GM23338 (cell line): ENCODE measurements at regions not wholly inside any gene's neighbourhood (a gene's known extent, or its start where the extent isn't known, plus 50 kb on each side); places are given as distances from the start of the nearest gene placed in this dataset.

ENCODE experiments used
- ATAC-seq: fragments of 200-7000 bp; cut with Tn5 transposase; 3 replicates; pipeline ENCODE4 v1.9.1; 2020
- DNase-seq: peaks from one replicate; pipeline ENCODE4 v3.0.0-alpha.2; 2015; ENCODE audit warnings: low spot score
- H2AFZ ChIP-seq: fragments of 200-600 bp; sonication (generic); 2 replicates; pipeline ENCODE4 v1.8.0; 2016; ENCODE audit warnings: antibody characterized with exemption, mild to moderate bottlenecking, moderate library complexity
- H3F3A ChIP-seq: fragments of 200-600 bp; sonication (generic); replicated peaks from 2 replicates; pipeline ENCODE4 v1.8.0; 2017; ENCODE audit warnings: antibody characterized with exemption, mixed run types, low read depth
- H3K27ac ChIP-seq: fragments of 200-600 bp; sonication (generic); 2 replicates; pipeline ENCODE4 v1.6.1; 2016; ENCODE audit warnings: low read depth
- H3K27me3 ChIP-seq: fragments of 200-600 bp; sonication (generic); 2 replicates; pipeline ENCODE4 v1.8.0; 2016; ENCODE audit warnings: mild to moderate bottlenecking, mixed run types, moderate library complexity; ENCODE audit not compliant: insufficient read depth
- H3K36me3 ChIP-seq: fragments of 200-600 bp; sonication (generic); 2 replicates; pipeline ENCODE4 v1.8.0; 2016; ENCODE audit warnings: mild to moderate bottlenecking; ENCODE audit not compliant: insufficient read depth
- H3K4me1 ChIP-seq: fragments of 200-600 bp; sonication (generic); 2 replicates; pipeline ENCODE4 v1.8.0; 2016; ENCODE audit warnings: mild to moderate bottlenecking, moderate library complexity; ENCODE audit not compliant: insufficient read depth
- H3K4me2 ChIP-seq: fragments of 200-600 bp; sonication (generic); 2 replicates; pipeline ENCODE4 v1.7.1; 2017; ENCODE audit warnings: mixed run types
- H3K4me3 ChIP-seq: fragments of 200-600 bp; sonication (generic); 2 replicates; pipeline ENCODE4 v1.6.1; 2016; ENCODE audit warnings: mixed run types
- H3K79me2 ChIP-seq: fragments of 200-600 bp; sonication (generic); replicated peaks from 2 replicates; pipeline ENCODE4 v1.8.0; 2017; ENCODE audit warnings: mild to moderate bottlenecking; ENCODE audit not compliant: insufficient read depth
- H3K9me2 ChIP-seq: fragments of 200-600 bp; sonication (generic); 2 replicates; pipeline ENCODE4 v1.8.0; 2017; ENCODE audit not compliant: insufficient read depth
- H4K20me1 ChIP-seq: fragments of 200-600 bp; sonication (generic); replicated peaks from 2 replicates; pipeline ENCODE4 v1.8.0; 2017; ENCODE audit warnings: mild to moderate bottlenecking; ENCODE audit not compliant: insufficient read depth
- H3K27ac Mint-ChIP-seq: 2 replicates; pipeline ENCODE4 v1.8.0; 2020; ENCODE audit warnings: inconsistent platforms, mild to moderate bottlenecking, moderate library complexity, mixed read lengths
- H3K27me3 Mint-ChIP-seq: 3 replicates; pipeline ENCODE4 v1.8.0; 2022; ENCODE audit warnings: low read depth, mild to moderate bottlenecking, moderate library complexity, mixed read lengths, inconsistent platforms; ENCODE audit not compliant: insufficient read depth, poor library complexity
- H3K36me3 Mint-ChIP-seq: 3 replicates; pipeline ENCODE4 v1.8.0; 2021; ENCODE audit warnings: low read depth, mild to moderate bottlenecking, inconsistent platforms, moderate library complexity, mixed read lengths
- H3K4me1 Mint-ChIP-seq: 3 replicates; pipeline ENCODE4 v1.8.0; 2020; ENCODE audit warnings: mild to moderate bottlenecking, inconsistent platforms, mixed read lengths
- H3K4me3 Mint-ChIP-seq: 3 replicates; pipeline ENCODE4 v1.8.0; 2021; ENCODE audit warnings: moderate library complexity, mild to moderate bottlenecking, inconsistent platforms, mixed read lengths
- H3K9me3 Mint-ChIP-seq: 3 replicates; pipeline ENCODE4 v1.8.0; 2020; ENCODE audit warnings: moderate library complexity, mild to moderate bottlenecking, inconsistent platforms, mixed read lengths
- CREB1 ChIP-seq: fragments of 250-450 bp; sonication (Bioruptor Pico); IDR thresholded peaks from 2 replicates; pipeline ENCODE4 v1.5.0; 2020; ENCODE audit warnings: low read depth, mild to moderate bottlenecking, moderate library complexity
- EZH2phosphoT487 ChIP-seq: fragments of 200-600 bp; sonication (generic); IDR thresholded peaks from one replicate; pipeline ENCODE4 v1.8.1; 2018; ENCODE audit warnings: antibody characterized with exemption; ENCODE audit not compliant: unreplicated experiment
- NANOG ChIP-seq: IDR thresholded peaks from 2 replicates; pipeline ENCODE4 v1.6.1; 2016; ENCODE audit warnings: antibody characterized with exemption, borderline replicate concordance
- TF ChIP-seq, protein P1 (sequence below): fragments of 250-450 bp; sonication (Bioruptor Pico); IDR thresholded peaks from 2 replicates; pipeline ENCODE4 v1.5.0; 2020; ENCODE audit warnings: mild to moderate bottlenecking, moderate library complexity
- TF ChIP-seq, protein P2 (sequence below), 2 experiments: fragments of 200-600 bp in 1 of 2; sonication (generic) in 1 of 2; conservative IDR thresholded peaks; 2 replicates each; pipeline versions ENCODE4 v1.5.1 to v1.6.1; 2016 to 2017; ENCODE audit warnings: antibody characterized with exemption in 2 of 2, low read depth in 2 of 2, mild to moderate bottlenecking in 2 of 2, moderate library complexity in 1 of 2

DNA sequence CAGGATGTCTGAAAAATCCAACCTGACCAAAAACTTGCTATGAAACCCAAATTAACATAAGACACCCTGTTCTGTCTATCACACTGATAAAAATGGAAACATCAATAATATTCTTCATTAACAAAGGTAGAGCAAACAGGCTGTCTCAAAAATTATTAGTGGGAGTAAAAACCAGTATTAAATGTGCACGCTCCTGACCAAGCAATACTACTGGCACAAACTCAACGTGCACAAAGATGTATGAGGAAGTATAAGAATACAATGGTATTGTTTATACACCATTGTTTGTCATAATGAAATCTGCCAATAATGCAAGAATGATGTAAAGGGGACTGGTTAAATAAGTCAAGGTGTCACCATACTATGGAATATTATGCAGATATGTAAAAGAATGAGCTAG, 288.5 kb downstream of the MN1 start:
- Mint-ChIP-seq H3K4me1 (peaks cover under 1% of the 10 kb centered on the region; the same call in 2 of the 3 replicates), H3K27ac (no peak overlapping the region), H3K27me3 (no peaks in the 10 kb centered on the region), H3K36me3 (no peaks in the 10 kb centered on the region), H3K9me3 (no peaks in the 10 kb centered on the region), H3K4me3 (no peak overlapping the region)
- Histone ChIP-seq H3K9me2 (no peaks in the 10 kb centered on the region), H3K27me3 (no peaks in the 10 kb centered on the region), H3K4me2 (no peak overlapping the region), H4K20me1 (no peaks in the 10 kb centered on the region), H2AFZ (no peak overlapping the region), H3K36me3 (no peaks in the 10 kb centered on the region), H3K79me2 (no peaks in the 10 kb centered on the region), H3K4me1 (no peaks in the 10 kb centered on the region), H3F3A (no peaks in the 10 kb centered on the region), H3K4me3 (no peak overlapping the region), H3K27ac (no peak overlapping the region)
- no peak for ATAC-seq
- TF ChIP-seq CREB1 (CRISPR knock-in tag) = no peak
- TF ChIP-seq, protein P1, sequence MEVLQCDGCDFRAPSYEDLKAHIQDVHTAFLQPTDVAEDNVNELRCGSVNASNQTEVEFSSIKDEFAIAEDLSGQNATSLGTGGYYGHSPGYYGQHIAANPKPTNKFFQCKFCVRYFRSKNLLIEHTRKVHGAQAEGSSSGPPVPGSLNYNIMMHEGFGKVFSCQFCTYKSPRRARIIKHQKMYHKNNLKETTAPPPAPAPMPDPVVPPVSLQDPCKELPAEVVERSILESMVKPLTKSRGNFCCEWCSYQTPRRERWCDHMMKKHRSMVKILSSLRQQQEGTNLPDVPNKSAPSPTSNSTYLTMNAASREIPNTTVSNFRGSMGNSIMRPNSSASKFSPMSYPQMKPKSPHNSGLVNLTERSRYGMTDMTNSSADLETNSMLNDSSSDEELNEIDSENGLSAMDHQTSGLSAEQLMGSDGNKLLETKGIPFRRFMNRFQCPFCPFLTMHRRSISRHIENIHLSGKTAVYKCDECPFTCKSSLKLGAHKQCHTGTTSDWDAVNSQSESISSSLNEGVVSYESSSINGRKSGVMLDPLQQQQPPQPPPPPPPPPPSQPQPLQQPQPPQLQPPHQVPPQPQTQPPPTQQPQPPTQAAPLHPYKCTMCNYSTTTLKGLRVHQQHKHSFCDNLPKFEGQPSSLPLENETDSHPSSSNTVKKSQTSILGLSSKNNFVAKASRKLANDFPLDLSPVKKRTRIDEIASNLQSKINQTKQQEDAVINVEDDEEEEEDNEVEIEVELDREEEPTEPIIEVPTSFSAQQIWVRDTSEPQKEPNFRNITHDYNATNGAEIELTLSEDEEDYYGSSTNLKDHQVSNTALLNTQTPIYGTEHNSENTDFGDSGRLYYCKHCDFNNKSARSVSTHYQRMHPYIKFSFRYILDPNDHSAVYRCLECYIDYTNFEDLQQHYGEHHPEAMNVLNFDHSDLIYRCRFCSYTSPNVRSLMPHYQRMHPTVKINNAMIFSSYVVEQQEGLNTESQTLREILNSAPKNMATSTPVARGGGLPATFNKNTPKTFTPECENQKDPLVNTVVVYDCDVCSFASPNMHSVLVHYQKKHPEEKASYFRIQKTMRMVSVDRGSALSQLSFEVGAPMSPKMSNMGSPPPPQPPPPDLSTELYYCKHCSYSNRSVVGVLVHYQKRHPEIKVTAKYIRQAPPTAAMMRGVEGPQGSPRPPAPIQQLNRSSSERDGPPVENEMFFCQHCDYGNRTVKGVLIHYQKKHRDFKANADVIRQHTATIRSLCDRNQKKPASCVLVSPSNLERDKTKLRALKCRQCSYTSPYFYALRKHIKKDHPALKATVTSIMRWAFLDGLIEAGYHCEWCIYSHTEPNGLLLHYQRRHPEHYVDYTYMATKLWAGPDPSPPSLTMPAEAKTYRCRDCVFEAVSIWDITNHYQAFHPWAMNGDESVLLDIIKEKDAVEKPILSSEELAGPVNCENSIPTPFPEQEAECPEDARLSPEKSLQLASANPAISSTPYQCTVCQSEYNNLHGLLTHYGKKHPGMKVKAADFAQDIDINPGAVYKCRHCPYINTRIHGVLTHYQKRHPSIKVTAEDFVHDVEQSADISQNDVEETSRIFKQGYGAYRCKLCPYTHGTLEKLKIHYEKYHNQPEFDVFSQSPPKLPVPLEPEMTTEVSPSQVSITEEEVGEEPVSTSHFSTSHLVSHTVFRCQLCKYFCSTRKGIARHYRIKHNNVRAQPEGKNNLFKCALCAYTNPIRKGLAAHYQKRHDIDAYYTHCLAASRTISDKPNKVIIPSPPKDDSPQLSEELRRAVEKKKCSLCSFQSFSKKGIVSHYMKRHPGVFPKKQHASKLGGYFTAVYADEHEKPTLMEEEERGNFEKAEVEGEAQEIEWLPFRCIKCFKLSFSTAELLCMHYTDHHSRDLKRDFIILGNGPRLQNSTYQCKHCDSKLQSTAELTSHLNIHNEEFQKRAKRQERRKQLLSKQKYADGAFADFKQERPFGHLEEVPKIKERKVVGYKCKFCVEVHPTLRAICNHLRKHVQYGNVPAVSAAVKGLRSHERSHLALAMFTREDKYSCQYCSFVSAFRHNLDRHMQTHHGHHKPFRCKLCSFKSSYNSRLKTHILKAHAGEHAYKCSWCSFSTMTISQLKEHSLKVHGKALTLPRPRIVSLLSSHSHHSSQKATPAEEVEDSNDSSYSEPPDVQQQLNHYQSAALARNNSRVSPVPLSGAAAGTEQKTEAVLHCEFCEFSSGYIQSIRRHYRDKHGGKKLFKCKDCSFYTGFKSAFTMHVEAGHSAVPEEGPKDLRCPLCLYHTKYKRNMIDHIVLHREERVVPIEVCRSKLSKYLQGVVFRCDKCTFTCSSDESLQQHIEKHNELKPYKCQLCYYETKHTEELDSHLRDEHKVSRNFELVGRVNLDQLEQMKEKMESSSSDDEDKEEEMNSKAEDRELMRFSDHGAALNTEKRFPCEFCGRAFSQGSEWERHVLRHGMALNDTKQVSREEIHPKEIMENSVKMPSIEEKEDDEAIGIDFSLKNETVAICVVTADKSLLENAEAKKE (CRISPR knock-in tag) = no peak
- TF ChIP-seq, protein P2, sequence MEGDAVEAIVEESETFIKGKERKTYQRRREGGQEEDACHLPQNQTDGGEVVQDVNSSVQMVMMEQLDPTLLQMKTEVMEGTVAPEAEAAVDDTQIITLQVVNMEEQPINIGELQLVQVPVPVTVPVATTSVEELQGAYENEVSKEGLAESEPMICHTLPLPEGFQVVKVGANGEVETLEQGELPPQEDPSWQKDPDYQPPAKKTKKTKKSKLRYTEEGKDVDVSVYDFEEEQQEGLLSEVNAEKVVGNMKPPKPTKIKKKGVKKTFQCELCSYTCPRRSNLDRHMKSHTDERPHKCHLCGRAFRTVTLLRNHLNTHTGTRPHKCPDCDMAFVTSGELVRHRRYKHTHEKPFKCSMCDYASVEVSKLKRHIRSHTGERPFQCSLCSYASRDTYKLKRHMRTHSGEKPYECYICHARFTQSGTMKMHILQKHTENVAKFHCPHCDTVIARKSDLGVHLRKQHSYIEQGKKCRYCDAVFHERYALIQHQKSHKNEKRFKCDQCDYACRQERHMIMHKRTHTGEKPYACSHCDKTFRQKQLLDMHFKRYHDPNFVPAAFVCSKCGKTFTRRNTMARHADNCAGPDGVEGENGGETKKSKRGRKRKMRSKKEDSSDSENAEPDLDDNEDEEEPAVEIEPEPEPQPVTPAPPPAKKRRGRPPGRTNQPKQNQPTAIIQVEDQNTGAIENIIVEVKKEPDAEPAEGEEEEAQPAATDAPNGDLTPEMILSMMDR (conservative IDR thresholded peaks at IDR 0.05; ENCODE audit: low read depth in 2 of 2) = no peak
- TF ChIP-seq NANOG = no peak
- TF ChIP-seq EZH2phosphoT487 = no peak
- no peak for DNase-seq
